ENCODE measurements at regions not wholly inside any gene's neighbourhood (a gene's known extent, or its start where the extent isn't known, plus 50 kb on each side); places are given as distances from the start of the nearest gene placed in this dataset.

DNA sequence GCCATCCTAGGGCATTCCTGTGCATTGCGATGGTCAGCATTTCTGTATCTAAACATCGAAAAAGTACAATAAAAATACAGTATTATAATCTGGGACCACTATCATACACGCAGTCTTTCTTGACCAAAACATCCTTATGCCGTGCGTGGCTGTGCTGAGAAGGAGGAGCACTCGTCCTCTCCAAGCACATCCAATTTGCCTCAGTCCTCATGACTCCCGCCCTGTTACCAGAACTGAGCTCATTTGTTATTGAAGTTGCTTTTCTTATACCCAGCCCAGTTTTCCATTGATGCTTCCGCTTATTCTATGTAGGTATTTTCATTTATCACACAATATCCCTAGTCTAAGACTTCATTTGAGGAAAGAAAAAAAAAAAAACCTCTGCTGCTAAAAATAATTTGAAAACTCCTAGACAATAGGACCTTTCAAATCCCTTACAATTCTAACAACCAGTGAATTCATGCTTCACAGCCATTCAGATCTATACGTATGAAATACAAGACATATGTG is 236.9 kb upstream of the PLEKHG7 start:
- no peak overlapping the region for H3K4ac ChIP-seq (ENCODE audit: low read depth in 1 of 2, low read length in 2 of 2)
- H3K9ac ChIP-seq (ENCODE audit: low read length): no peak overlapping the region
- H3K4me3 ChIP-seq (ENCODE audit: insufficient read depth in 1 of 2, low read depth in 1 of 2, low read length in 2 of 2): no peak overlapping the region
- no peak overlapping the region for H2AK5ac ChIP-seq (ENCODE audit: low read length, severe bottlenecking)
- H3K27me3 ChIP-seq (ENCODE audit: control insufficient read depth in 1 of 2, insufficient read depth in 1 of 2, low read length in 2 of 2): no peaks in the 10 kb centered on the region
- H3K4me2 ChIP-seq (ENCODE audit: low read length, poor library complexity, severe bottlenecking): no peak overlapping the region
- no peak overlapping the region for H2AFZ ChIP-seq (ENCODE audit: low read depth, low read length)
- H3K14ac ChIP-seq (ENCODE audit: low read length in 2 of 2): no peak overlapping the region
- H2BK120ac ChIP-seq (ENCODE audit: low read depth, low read length): no peak overlapping the region
- H3K79me1 ChIP-seq (replicated peaks; ENCODE audit: low read length, poor library complexity, severe bottlenecking): no peaks in the 10 kb centered on the region
- DNase-seq: no peak
- H3K27ac ChIP-seq (ENCODE audit: low read length, poor library complexity, severe bottlenecking): no peak overlapping the region
- no peak overlapping the region for H2BK5ac ChIP-seq (ENCODE audit: low read depth, low read length, poor library complexity, severe bottlenecking)
- no peaks in the 10 kb centered on the region for H3K4me1 ChIP-seq (ENCODE audit: control insufficient read depth, insufficient read depth, low read depth, low read length)
- no peak overlapping the region for H2BK15ac ChIP-seq (ENCODE audit: low read depth, poor library complexity, severe bottlenecking)
- no peak overlapping the region for H2BK12ac ChIP-seq (ENCODE audit: low read length in 2 of 2)
- no peaks in the 10 kb centered on the region for H3K9me3 ChIP-seq (ENCODE audit: control insufficient read depth, low read length)
- H4K8ac ChIP-seq (ENCODE audit: low read length): no peak overlapping the region
- no peak overlapping the region for H4K91ac ChIP-seq (ENCODE audit: low read length)
- no peak overlapping the region for H3K23ac ChIP-seq (ENCODE audit: low read length in 2 of 2)
- peak overlapping the region in 1 of 2 experiments; percentile 68 for H3K18ac ChIP-seq (ENCODE audit: low read depth in 1 of 2, low read length in 2 of 2)
- WGBS: 98% methylated on average over 8 of the region's 9 CpGs
- H3K36me3 ChIP-seq (ENCODE audit: control insufficient read depth in 1 of 2, insufficient read depth in 2 of 2, low read depth in 1 of 2, low read length in 2 of 2): no peaks in the 10 kb centered on the region

DNA sequence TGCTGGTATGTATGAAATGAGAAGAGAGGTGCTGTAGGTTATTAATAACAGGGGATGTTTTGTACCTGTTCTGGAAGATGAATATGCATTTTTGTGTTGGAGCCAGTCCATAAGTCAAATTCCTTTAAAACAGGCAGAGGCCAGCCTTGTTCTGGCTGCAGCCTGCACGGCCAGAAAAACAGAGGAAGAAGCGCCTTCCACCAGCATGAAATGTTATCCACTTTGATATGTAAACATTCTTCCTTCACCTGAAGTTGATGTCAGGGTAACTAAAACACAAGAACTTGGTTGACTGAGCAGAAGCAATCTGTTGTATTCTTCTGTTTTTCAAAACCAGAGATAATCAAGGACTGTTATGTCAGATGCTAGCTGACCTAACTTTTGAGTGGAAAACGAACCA is 237.9 kb upstream of the PLEKHG7 start:
- Histone ChIP-seq H2BK15ac (ENCODE audit: low read depth, poor library complexity, severe bottlenecking) (no peak overlapping the region), H3K36me3 (ENCODE audit: control insufficient read depth in 1 of 2, insufficient read depth in 2 of 2, low read depth in 1 of 2, low read length in 2 of 2) (no peaks in the 10 kb centered on the region), H4K8ac (ENCODE audit: low read length) (no peak overlapping the region), H3K4me3 (ENCODE audit: insufficient read depth in 1 of 2, low read depth in 1 of 2, low read length in 2 of 2) (no peak overlapping the region), H3K23ac (ENCODE audit: low read length in 2 of 2) (no peak overlapping the region), H2BK5ac (ENCODE audit: low read depth, low read length, poor library complexity, severe bottlenecking) (no peak overlapping the region), H3K79me1 (replicated peaks; ENCODE audit: low read length, poor library complexity, severe bottlenecking) (no peaks in the 10 kb centered on the region), H2BK120ac (ENCODE audit: low read depth, low read length) (no peak overlapping the region), H3K27me3 (ENCODE audit: control insufficient read depth in 1 of 2, insufficient read depth in 1 of 2, low read length in 2 of 2) (no peaks in the 10 kb centered on the region), H3K18ac (ENCODE audit: low read depth in 1 of 2, low read length in 2 of 2) (no peak overlapping the region), H2AFZ (ENCODE audit: low read depth, low read length) (no peak overlapping the region), H4K91ac (ENCODE audit: low read length) (no peak overlapping the region), H3K4me1 (ENCODE audit: control insufficient read depth, insufficient read depth, low read depth, low read length) (no peaks in the 10 kb centered on the region), H2AK5ac (ENCODE audit: low read length, severe bottlenecking) (no peak overlapping the region), H3K4ac (ENCODE audit: low read depth in 1 of 2, low read length in 2 of 2) (peak overlapping the region in 1 of 2 experiments; percentile 37), H3K27ac (ENCODE audit: low read length, poor library complexity, severe bottlenecking) (no peak overlapping the region), H3K4me2 (ENCODE audit: low read length, poor library complexity, severe bottlenecking) (no peak overlapping the region), H3K9me3 (ENCODE audit: control insufficient read depth, low read length) (no peaks in the 10 kb centered on the region), H2BK12ac (ENCODE audit: low read length in 2 of 2) (no peak overlapping the region), H3K9ac (ENCODE audit: low read length) (no peak overlapping the region), H3K14ac (ENCODE audit: low read length in 2 of 2) (no peak overlapping the region)
- WGBS: 69% methylated on average over 2 of the region's 3 CpGs
- DNase-seq: no peak

DNA sequence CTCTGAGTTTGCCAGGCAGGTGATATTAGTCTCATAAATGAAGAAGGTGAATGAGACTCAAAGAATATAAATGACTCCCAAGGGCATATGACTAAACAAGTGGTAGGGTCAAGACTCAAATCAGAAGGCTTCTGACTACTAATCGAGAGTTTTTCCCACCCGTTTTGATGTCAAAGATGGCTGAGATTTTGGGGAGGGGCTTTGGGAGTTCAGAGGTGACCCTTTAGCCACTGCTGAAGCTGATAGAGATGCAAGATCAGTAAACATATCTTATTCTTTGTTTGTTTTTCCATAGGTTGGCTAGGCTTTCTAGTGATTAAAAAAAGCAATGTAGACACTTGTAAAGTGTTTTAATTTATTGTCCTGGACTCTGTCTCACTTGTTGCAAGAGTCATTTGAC is 239.6 kb upstream of the PLEKHG7 start:
- H3K4ac ChIP-seq (ENCODE audit: low read depth in 1 of 2, low read length in 2 of 2): no peak overlapping the region
- no peak overlapping the region for H2BK5ac ChIP-seq (ENCODE audit: low read depth, low read length, poor library complexity, severe bottlenecking)
- H3K4me3 ChIP-seq (ENCODE audit: insufficient read depth in 1 of 2, low read depth in 1 of 2, low read length in 2 of 2): no peak overlapping the region
- H3K36me3 ChIP-seq (ENCODE audit: control insufficient read depth in 1 of 2, insufficient read depth in 2 of 2, low read depth in 1 of 2, low read length in 2 of 2): no peaks in the 10 kb centered on the region
- H2BK15ac ChIP-seq (ENCODE audit: low read depth, poor library complexity, severe bottlenecking): no peak overlapping the region
- peak overlapping the region in 1 of 2 experiments; percentile 54 for H2BK12ac ChIP-seq (ENCODE audit: low read length in 2 of 2)
- DNase-seq: no peak
- no peak overlapping the region for H2AK5ac ChIP-seq (ENCODE audit: low read length, severe bottlenecking)
- no peaks in the 10 kb centered on the region for H3K9me3 ChIP-seq (ENCODE audit: control insufficient read depth, low read length)
- H3K14ac ChIP-seq (ENCODE audit: low read length in 2 of 2): no peak overlapping the region
- no peak overlapping the region for H3K4me2 ChIP-seq (ENCODE audit: low read length, poor library complexity, severe bottlenecking)
- no peak overlapping the region for H3K27ac ChIP-seq (ENCODE audit: low read length, poor library complexity, severe bottlenecking)
- 94% methylated on average over 2 of the region's 2 CpGs for WGBS
- H4K91ac ChIP-seq (ENCODE audit: low read length): no peak overlapping the region
- no peak overlapping the region for H4K8ac ChIP-seq (ENCODE audit: low read length)
- no peak overlapping the region for H3K9ac ChIP-seq (ENCODE audit: low read length)
- H2AFZ ChIP-seq (ENCODE audit: low read depth, low read length): no peak overlapping the region
- H3K23ac ChIP-seq (ENCODE audit: low read length in 2 of 2): no peak overlapping the region
- H3K18ac ChIP-seq (ENCODE audit: low read depth in 1 of 2, low read length in 2 of 2): no peak overlapping the region
- no peak overlapping the region for H2BK120ac ChIP-seq (ENCODE audit: low read depth, low read length)
- no peaks in the 10 kb centered on the region for H3K4me1 ChIP-seq (ENCODE audit: control insufficient read depth, insufficient read depth, low read depth, low read length)
- H3K27me3 ChIP-seq (ENCODE audit: control insufficient read depth in 1 of 2, insufficient read depth in 1 of 2, low read length in 2 of 2): no peaks in the 10 kb centered on the region
- H3K79me1 ChIP-seq (replicated peaks; ENCODE audit: low read length, poor library complexity, severe bottlenecking): no peaks in the 10 kb centered on the region

DNA sequence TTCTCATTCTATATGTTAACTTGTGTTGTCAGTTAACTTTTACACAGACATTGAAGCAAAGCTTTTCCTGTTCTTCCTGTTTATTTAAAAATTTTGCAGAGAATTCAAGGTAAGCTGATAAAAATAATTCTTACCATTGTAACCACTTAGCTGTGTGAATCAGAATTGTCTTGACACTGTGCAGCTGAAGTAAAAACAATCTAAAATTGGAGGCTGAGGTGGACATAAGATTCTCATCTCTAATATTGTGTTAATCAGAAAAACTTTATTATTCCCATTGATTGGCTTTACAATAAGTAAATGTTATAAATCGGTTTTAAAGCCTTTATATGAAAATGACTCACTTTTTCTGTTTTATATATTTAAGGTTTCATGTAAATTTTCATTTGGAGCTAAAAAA is 240.3 kb upstream of the PLEKHG7 start:
- H2BK5ac ChIP-seq (ENCODE audit: low read depth, low read length, poor library complexity, severe bottlenecking): no peak overlapping the region

More for the DNA sequence above, 240.3 kb upstream of the PLEKHG7 start:
- Histone ChIP-seq H2AFZ (ENCODE audit: low read depth, low read length) (no peak overlapping the region), H3K4ac (ENCODE audit: low read depth in 1 of 2, low read length in 2 of 2) (no peak overlapping the region), H4K91ac (ENCODE audit: low read length) (no peak overlapping the region), H3K4me2 (ENCODE audit: low read length, poor library complexity, severe bottlenecking) (no peak overlapping the region), H2BK120ac (ENCODE audit: low read depth, low read length) (no peak overlapping the region), H3K23ac (ENCODE audit: low read length in 2 of 2) (no peak overlapping the region), H2BK12ac (ENCODE audit: low read length in 2 of 2) (no peak overlapping the region), H3K79me1 (replicated peaks; ENCODE audit: low read length, poor library complexity, severe bottlenecking) (no peaks in the 10 kb centered on the region), H4K8ac (ENCODE audit: low read length) (no peak overlapping the region), H3K27ac (ENCODE audit: low read length, poor library complexity, severe bottlenecking) (no peak overlapping the region), H3K27me3 (ENCODE audit: control insufficient read depth in 1 of 2, insufficient read depth in 1 of 2, low read length in 2 of 2) (no peaks in the 10 kb centered on the region), H3K4me3 (ENCODE audit: insufficient read depth in 1 of 2, low read depth in 1 of 2, low read length in 2 of 2) (no peak overlapping the region), H3K18ac (ENCODE audit: low read depth in 1 of 2, low read length in 2 of 2) (no peak overlapping the region), H3K4me1 (ENCODE audit: control insufficient read depth, insufficient read depth, low read depth, low read length) (no peaks in the 10 kb centered on the region), H2AK5ac (ENCODE audit: low read length, severe bottlenecking) (no peak overlapping the region), H3K9ac (ENCODE audit: low read length) (no peak overlapping the region), H2BK15ac (ENCODE audit: low read depth, poor library complexity, severe bottlenecking) (no peak overlapping the region), H3K9me3 (ENCODE audit: control insufficient read depth, low read length) (no peaks in the 10 kb centered on the region), H3K36me3 (ENCODE audit: control insufficient read depth in 1 of 2, insufficient read depth in 2 of 2, low read depth in 1 of 2, low read length in 2 of 2) (no peaks in the 10 kb centered on the region), H3K14ac (ENCODE audit: low read length in 2 of 2) (no peak overlapping the region)
- DNase-seq: no peak
- no CpG with 5 or more reads among the region's 1 CpG for WGBS

All from mesenchymal stem cell (in vitro differentiated cells and primary cell).